Left ventricle myocardium superior (tissue), 1 donor: ENCODE measurements at regions not wholly inside any gene's neighbourhood (a gene's known extent, or its start where the extent isn't known, plus 50 kb on each side); places are given as distances from the start of the nearest gene placed in this dataset.

ENCODE experiments used
- ATAC-seq: fragments of 200-7000 bp; cut with Tn5 transposase; one replicate; pipeline ENCODE4 v1.9.1; 2020; ENCODE audit warnings: mild to moderate bottlenecking, moderate library complexity
- DNase-seq: peaks from one replicate; pipeline ENCODE4 v3.0.0-alpha.2; 2020
- intact Hi-C: fragments of 100-400 bp; cut with micrococcal nuclease; formaldehyde crosslinking; loops from one replicate; pipeline ENCODE4 v1.11.0; 2022
- donor health status: DM: no; HTN: yes; CAD: no; lungs with severe emphysema.

DNA sequence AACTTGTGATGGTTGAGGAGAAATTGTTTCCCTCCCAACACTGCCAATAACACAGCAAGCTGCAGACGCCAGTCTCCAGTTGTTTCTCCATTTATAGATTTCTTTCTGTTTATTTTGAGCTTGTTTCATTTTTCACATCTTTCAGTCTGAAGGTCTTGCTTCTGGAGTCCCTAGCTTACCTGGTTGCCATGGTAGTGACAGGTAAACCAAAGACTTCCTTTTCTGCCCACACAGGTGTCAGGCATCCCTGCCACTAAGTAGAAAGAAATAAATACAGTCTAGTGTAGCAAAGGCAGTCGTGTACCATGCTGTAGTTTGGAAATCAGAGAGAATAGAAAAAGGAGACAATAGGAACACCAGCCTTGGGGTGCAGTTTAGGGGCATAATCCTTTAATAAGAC lies 82.8 kb downstream of the MARCHF4 start:
- DNase-seq = no peak
- intact Hi-C loops = no loop called here
- no peak for ATAC-seq

DNA sequence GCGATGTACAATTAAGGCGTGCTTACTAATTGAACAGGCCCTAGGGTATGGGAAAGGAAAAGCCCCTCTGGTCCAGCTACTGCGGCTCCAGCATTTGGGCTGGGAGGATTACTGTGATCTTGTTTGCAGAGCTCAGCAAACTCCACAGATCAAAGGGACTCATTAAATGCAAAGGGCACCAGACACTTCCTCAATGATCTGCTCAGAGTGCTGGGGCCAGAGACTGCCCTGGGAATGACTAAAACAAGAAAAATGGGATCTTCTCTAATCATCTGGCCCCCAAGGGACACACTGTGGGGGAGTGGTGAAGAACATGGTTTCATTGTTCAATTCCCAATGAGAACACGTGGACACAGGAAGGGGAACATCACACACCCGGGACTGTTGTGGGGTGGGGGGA lies 85.0 kb downstream of the MARCHF4 start:
- no peak for ATAC-seq
- no peak for DNase-seq
- intact Hi-C loops = no loop called here

DNA sequence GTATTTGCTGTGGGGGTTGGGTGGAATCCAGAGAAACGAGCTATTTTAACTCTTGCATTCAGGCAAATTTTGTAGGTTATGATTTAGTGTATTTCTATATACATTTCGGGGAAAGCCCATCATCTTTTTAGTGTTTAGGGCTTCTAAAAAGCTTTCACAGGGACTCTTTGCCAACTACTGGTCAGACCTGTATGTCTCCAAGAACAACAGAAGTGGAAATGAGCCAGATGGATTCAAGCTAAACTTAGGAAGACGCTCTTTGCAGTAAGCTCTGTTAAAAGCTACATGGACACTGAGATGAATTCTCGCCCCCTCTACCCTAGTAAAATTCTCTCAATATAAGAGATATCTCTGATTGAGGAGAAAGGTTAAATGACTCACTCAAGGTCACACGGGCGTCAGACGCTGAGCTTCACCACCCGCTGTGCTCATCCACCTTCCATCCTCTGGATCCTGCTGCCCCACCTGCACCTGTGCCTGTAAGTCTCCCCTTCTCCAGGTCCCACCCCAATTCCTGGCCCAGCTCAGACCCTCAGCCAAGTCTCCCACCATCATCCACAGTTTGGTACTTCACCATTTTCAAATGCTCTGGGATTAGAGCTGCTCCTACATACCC lies 85.6 kb downstream of the MARCHF4 start:
- ATAC-seq = no peak
- no peak for DNase-seq
- intact Hi-C loops = no loop called here

DNA sequence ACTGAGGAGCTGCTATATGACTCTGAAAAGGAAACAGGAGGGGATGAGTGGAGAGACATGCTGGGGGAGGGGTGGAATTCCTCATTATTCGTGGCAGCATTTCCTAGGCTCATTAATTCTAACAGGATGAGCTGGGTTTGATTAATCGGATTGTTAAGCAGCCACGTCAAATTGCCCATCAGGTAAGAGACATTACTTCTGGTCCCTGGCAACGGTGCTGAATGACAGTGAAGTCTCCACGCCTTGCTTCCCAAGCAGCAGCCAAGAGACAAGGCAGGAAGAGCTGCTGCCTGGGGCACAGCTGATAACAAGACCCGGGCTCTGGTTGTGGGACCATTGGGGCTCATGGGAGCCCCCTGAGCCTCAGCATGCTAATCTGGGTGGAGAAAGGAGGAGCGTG lies 86.6 kb downstream of the MARCHF4 start:
- intact Hi-C loops = no loop called here
- no peak for ATAC-seq
- no peak for DNase-seq

DNA sequence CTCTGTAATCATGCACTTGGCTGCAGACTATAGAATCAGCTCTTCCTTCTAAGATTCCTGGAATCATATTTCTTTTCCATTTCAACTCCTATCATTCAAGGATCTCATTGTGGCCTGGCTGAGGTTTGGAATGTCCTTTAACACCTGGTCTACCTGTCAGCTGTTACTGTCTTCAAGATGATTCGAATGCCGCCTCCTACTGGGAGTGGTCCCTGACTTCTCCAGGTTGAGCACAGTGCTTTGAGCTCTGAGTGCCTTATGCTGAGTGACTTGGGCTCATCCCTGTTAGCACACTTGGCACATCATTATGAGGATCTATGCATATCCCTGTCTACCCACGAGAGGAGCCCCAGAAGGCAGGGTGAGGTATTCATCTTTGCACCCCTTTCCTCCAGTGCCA lies 87.6 kb downstream of the MARCHF4 start:
- DNase-seq (no peak), ATAC-seq (no peak)
- intact Hi-C loops = no loop called here

DNA sequence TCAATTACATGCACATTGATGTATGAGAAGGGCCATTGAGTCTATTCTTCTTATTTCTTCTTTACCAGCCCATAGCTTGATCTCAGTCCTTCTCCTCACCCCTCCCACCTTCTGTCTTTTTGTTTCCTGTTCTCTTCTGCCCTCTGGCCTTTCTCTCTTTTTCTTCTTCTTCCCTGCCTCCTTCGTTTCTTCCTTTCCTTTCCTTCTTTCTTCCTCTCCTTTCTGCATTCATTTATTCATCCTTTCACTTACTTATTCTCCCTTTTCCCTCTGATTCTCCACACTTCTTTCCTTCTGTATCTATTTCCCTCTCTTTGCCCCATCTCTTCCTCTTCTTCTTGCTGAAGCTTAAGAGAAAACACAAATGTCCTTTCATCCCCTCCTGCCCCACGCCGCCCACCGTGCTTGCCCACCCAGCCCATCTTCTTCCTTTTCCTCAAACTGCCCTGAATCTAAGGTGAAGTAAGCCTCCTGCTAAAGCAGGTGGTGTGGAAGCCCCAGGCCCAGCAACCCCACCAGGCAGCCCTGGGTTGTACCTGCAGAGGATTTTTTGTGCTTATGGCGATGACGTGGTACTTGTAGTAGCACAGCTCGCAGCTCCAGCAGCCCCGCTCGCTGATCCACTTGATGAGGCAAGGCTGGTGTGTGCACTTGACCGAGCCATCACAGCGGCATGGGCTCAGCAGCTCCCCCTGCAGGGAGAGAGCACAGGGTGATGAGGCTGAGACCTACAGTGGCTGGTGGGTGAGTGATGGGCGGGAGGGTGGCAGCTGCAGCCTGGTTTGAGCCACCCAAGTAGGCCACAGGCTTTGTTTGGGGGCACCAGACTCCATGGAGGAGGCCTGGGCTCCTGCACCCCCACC lies 89.0 kb downstream of the MARCHF4 start:
- ATAC-seq (no peak), DNase-seq (no peak)
- intact Hi-C loops = no loop called here

DNA sequence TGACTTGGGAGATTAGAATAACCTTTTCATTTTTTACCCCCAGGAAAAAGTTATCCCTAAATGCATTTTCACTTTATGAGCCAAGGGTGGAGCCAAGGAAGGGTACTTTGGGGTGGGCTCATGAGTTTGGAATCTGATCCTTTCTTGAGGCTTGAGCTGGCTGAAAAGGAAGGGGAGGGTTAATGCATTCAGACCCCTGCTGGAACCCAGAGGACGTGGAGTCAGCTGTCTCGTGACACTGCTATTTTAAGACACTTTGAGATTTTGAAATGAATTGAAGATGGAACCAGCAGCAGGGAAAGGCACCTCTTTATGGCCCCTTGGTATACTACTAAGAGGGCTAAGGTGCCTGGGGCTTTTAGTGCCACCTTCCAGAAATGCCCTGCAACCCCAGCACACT lies 90.4 kb downstream of the MARCHF4 start:
- ATAC-seq (no peak), DNase-seq (no peak)
- intact Hi-C loops = no loop called here

DNA sequence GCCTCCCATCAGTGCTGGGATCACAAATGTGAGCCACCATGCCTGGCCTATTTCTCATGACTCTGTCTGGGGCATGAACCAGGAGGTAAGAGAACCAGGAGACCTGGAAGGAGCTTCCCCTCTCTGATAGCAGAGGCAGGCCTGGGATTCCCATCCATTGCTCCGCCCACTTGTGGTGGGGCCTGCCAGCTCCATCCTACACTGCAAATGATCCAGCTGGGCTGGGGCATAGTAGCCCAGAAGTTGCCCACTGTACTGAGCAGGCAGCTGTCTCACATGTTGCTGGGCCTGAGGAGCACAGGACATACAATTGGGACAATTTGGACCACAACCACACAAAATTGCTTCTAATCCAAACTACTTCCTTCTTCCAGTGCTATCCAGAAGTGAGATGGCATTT lies 91.0 kb downstream of the MARCHF4 start:
- ATAC-seq (no peak), DNase-seq (no peak)
- intact Hi-C loops = no loop called here

DNA sequence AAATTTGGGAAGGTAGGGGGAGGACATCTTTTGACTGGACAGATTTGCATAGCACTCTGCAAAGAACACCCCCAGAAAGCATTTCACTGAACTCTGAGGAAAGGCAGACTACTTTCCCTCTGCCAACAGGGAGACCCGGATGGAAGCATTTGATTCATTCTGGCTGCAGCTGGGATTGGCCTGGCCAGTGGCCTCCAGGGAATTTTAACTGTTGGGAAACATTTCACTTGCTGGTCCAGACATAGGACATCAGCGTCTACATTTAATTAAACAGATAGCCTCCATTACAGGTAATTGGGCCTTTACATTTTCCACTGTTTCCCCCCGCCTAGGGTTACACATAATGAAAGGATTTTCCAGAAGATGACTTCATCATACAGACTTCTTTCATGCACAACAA lies 92.8 kb downstream of the MARCHF4 start:
- ATAC-seq (peak; percentile 70), DNase-seq (no peak)
- intact Hi-C loops = no loop called here

DNA sequence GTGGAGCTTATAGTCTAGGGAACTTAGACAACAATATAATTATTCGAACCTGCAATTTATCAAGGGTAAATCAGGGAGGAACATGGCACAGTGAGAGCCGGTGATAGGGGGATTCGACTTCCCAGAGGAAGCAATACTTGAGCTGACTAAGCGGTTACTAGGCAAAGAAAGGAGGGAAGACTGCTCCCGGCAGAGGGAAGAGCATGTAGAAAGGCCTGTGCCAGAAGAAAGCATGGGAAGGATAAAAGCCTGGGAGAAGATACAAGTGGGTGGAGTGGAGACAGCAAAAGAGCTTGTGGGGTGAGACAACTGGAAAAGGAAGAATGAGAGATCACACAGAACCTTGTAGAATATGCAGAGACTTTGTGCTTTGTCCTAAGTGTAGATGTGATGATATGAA lies 93.3 kb downstream of the MARCHF4 start:
- ATAC-seq = no peak
- intact Hi-C loops = no loop called here
- no peak for DNase-seq

DNA sequence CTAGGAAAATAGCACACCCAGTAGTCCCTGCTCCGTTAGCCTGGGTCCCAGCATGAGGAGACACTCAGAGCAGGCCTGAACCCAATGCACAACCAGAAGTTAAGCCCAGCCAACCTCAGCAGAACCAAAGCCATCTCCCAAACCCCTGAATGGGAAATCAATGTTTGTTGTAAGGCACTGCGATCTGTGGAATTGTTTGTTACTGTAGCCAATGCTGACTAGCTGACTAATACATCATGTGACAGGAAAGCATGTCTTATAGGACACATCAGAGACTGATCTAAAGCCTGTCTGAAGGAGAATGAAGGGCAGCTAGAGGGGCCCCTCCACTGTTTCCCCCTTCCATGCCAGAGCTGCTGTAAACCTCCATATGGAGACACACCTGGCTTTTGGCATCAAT lies 96.4 kb downstream of the MARCHF4 start:
- DNase-seq (no peak), ATAC-seq (no peak)
- intact Hi-C loops = no loop called here

DNA sequence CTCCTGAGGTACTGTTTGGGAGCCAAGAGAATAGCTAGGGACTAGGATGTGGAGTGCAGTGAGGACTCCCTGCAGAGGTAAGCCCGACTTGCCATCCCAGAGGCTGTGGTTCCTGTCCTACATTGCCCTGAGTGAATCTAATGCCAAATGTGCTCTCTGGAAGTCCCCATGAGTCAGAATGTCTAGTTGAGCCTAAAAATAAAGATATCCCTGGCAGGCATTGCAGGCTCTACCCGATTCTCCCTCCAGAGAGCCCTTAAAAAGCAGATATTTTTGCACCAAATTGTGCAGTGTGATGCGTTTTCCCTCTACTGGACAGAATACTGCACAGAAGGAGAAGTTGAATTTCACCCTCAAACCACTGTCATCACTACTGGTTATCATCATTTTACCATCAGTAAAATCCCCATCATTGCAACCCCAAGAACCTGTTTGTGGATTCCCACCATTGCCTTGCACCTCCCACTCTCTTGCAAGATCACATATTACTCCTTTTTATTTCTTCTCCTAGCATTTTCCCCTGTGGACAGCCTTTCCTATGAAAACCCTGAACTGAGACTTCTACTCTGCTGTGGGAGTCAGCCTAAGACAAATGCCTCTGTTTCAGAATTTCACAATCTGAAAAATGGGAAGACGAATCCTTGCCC lies 98.0 kb downstream of the MARCHF4 start:
- intact Hi-C loops = no loop called here
- DNase-seq (no peak), ATAC-seq (no peak)

DNA sequence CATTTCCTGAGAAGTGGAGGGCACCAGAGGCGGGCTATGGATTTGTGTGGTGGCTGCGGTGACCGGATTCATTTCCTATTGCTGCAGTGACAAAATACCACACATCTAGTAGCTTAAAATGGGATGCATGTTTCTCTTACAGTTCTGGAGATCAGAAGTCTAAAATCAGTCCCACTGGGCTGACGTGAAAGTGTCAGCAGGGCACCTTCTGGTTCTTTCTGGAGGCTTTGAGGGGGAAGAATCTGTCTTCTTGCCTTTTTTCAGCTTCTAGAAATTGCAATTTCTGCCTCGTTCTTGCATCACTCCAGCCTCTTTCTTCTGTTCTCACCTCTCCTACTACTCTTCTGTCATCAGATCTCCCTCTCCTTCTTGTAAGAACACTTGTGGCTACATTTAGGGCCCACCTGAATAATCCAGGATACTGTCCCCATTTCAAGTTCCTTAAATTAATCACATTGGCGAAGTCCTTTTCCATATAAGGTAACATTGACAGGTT lies 111.2 kb downstream of the MARCHF4 start:
- ATAC-seq (no peak), DNase-seq (no peak)
- intact Hi-C loops = no loop called here

DNA sequence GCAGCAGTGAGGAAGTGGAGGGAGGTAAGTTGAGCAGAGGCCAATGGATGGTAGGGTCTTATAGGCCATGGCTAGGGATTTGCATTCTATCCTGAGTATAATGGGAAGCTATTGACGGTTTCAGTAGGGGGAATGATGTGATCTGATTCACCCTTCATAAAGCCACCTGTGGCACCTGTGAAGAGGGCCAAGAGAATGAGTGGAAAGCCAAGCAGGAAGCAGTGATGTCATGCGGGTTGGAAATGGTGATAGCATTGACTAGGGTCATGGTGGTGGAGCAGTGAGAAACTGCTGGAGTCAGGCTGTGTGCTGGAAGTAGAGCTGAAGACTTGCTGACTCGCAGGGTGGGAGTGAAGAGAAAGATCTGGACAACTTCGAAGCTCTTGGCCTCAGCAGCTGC lies 111.7 kb downstream of the MARCHF4 start:
- ATAC-seq = no peak
- intact Hi-C loops = no loop called here

DNA sequence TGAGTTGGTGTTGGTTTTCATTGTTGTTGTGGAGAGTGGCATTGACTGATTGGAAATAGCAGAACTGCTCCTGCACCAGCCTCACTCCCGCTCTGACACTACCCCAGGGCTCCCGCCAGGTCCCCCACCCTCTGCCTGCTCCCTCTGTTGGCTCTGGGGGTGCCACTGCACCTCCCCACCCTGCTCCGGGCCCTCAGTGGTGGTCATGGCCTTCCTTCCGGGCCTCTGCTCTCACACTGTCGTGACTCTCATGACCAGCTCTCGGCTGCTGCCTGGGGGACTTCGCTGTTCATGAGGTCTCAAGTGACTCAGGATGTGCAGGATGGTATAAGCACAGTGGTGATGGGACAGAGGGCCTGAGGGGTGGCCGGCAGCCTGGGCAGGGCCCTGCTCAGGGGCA lies 113.2 kb downstream of the MARCHF4 start:
- intact Hi-C loops = no loop called here
- ATAC-seq (no peak), DNase-seq (no peak)

More for the DNA sequence above, 111.7 kb downstream of the MARCHF4 start:
- no peak for DNase-seq

DNA sequence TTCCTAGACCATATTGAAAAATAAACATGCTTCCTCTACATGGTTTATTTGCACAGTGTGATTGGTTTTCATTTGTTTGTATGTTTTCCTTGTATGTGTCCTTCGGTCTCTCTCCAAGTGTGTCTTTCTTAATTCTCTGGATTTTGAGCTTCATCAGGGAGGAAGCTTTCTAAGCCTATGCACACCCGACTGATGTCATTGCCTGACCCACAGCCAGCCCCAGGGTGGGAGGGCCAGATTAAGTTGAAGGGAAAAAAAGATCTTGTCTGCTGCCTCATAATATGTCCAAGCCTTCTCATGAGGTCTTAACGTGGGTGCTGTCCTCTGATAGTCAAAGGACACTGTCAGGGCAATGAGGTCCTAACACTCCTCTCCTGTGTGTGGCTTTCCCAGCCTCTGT lies 115.2 kb downstream of the MARCHF4 start:
- ATAC-seq = no peak
- DNase-seq = no peak
- intact Hi-C loops = no loop called here
